HG03342 (cell line): ENCODE measurements at regions not wholly inside any gene's neighbourhood (a gene's known extent, or its start where the extent isn't known, plus 50 kb on each side); places are given as distances from the start of the nearest gene placed in this dataset.

Experiments
- ATAC-seq: cut with Tn5 transposase; IDR thresholded peaks from one replicate; pipeline ENCODE4 v1.9.1; 2021; ENCODE audit warnings: mild to moderate bottlenecking, moderate library complexity; ENCODE audit not compliant: unreplicated experiment

DNA sequence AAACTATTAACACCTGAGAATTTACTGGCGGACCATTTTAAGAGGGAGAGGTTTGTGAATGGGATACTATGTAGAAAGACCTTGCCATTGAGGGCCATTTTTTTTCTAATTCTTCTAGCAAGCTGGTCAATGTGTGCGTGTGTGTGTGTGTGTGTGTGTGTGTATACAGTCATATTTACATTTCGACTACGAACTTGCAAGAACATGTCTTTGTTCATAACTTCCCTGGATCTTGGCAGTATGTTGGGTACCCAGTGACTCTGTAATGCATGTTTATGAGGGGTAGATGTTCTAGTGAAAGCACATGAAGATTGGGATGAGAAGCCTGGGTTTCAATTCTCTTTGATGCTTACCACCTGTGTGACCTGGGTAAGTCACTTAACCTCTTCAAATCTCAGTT lies 133.6 kb downstream of the UBE2E3 start:
- no peak for ATAC-seq

DNA sequence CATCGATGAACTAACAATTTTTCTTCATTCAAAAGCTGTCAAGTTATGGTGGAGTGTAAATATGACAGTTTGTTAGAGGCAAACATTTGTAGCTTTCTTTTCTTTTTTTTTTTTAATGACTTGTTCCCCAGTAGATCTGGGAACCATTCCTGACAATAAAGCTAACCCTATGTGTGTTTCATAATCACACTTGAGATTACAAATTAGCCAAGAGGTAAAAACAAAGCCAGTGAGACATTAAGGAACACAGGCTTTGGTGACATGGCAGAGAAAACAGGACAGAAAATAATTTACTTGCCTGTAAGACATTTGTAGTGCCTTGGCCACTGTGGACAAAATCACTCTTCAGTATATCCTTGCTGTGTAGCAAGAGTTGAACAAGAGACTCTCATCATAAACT lies 135.9 kb downstream of the UBE2E3 start:
- no peak for ATAC-seq

GRCh38 chr2:181117206-181117925 lies 137.0 kb downstream of the UBE2E3 start:
- ATAC-seq, result no peak

DNA sequence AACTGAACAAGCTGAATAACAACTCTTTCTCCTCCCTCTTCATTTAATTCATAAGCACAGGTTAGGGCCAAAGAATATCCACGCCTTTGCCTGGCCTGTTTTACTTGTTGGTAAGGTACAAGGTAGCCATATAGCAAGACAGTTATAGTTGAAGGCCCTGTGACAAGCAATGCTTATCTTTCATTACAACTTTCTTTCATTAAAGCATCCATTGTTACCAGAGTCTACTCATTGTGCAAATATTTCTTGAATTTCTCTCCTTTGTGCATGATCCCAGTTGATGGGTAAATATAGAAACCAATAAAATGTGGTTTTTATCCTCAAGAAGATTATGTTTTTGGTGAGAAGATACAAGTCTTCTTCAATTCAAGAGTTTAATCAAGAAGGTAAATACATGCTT lies 140.2 kb downstream of the UBE2E3 start:
- ATAC-seq, result no peak

- ATAC-seq, result no peak
These were observed 141.6 kb downstream of the UBE2E3 start for GRCh38 chr2:181121996-181122395.

- no peak for ATAC-seq
These were observed 142.2 kb downstream of the UBE2E3 start for GRCh38 chr2:181122601-181123000.

DNA sequence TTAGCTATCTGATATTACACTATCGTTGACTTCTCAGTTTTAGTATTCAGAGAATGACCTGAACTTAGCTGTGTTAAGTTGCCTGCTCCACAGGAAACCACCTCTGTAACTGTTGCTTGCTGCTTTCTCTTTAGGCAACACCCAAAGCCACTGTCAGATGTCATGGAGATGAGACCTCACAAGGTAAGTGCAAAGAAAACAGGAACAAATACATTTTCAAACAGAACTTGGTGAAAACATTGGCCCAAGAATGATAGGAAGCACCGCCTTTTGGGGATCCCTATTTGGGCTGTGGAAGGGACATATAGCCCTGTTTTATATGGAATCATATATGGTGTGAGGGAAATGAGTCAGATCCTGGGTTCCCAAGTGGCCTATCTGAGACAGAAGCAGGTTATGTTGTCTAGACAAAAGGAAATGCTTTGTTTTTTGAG lies 143.4 kb downstream of the UBE2E3 start:
- ATAC-seq, result peak; percentile 98

- ATAC-seq, result no peak
These were observed 144.1 kb downstream of the UBE2E3 start for GRCh38 chr2:181124497-181124896.

GRCh38 chr2:181125359-181125758 lies 145.0 kb downstream of the UBE2E3 start:
- no peak for ATAC-seq

DNA sequence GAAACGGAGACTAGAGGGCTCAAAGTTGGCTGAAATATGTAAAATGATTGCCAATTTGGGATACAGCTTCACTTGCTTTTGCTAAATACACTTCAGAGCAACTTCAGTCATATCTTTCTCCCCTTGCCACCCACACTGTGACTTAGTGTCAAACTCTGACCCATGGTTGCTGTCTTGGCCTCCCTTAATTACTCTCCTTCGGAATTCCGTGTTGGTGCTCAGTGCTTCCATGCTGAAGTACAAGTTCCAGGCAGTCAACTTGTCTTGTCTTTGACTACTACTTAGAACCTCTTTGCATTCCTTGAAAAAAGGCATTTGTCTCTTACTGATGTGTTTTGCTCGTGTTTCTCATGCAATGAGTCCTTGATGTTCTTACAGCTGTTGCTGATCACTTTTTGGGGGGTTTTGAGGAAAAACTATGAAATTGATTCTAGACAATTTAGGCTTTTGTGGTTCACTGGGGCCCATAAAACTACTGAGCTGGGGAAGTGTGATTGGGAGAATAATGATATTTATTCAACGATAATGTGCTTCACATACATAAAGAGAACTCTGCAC lies 146.0 kb downstream of the UBE2E3 start:
- ATAC-seq, result no peak

GRCh38 chr2:181128199-181128598 lies 147.8 kb downstream of the UBE2E3 start:
- peak; percentile 49 for ATAC-seq

DNA sequence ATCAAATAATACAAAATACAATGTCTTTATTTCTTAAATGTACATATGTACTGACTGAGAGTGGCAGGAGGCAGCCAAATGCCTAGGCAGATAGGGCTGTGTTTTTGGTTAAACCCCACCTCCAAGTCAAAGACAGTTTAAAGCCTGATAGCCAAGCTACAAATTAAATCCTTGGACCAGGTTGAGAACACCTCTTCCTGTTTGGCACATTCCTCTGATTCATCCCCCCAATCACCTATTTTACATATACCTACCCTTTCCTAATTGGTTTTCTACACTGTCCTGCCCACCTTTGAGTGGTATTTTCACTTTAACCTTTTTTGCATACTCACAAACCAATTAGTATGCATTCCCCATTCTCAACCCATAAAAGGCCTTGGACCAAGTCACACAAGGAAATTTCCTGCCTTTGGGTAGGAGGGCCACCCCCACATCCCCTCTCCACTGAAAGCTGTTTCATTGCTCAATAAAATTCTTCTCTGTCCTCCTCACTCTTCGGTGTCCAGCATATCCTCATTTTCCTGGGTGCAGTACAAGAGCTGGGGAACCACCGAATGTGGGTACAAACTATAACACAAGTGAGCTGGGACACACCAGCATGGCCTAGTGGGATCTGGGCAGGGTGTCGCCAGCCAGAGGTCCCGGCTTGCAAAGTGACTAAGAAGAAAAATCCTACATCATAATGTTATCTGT lies 149.1 kb downstream of the UBE2E3 start:
- ATAC-seq, result no peak

DNA sequence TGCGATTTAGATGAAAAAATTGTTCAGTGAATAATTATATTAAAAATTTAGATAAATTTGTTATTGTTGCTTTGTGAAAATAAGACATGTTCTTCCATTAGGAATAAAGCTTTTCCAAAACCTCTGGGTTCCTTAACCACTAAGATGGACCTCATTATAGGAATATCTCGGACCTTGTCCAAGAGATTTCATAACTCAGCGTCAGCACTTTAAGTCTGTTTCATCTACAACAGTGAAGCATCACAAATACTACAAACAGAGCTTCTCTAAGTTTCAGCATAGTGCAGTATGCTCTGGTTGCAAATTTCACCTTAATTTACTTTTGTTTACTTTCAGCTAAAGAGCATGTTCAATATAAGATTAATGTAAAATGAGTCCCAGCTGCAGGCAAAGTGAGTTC lies 150.3 kb downstream of the UBE2E3 start:
- ATAC-seq, result no peak

DNA sequence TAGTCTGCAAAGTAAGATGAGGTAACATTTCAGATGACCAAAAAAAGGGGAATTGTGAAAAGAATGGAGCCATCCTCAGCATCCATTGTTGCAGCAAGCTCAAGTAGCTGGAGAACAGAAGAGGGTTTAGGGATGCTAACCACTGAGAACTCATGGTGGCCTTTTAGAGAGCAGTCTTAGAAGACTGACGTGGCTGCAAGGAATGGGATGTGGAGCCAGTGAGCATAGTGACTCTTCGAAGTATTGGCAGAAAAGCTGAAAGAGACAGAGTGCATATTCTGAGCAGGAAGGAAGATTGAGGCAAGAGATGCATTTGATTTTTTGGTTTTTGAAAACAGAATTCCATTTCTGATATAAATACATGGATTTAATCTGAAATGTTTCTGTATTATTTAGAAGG lies 151.2 kb downstream of the UBE2E3 start:
- no peak for ATAC-seq

DNA sequence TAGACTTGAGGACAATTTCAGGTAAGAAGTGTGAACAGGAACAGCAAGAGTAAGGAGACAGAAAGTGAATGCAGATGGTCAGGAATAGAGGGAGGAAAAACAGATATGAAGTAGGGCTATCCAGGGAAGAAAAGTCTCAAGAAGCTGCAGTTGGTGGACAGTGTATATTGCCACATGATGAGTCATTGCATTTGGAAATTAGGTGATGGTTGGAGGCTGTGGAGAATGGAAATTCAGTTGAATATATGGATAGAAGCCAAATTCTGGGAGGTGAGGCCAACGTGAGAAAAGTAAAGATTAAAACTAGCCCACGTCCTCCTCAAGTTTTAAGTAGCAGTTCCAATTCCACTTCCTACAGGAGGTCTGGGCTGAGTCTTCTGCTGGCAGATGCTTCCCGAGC lies 158.4 kb downstream of the UBE2E3 start:
- ATAC-seq, result no peak

DNA sequence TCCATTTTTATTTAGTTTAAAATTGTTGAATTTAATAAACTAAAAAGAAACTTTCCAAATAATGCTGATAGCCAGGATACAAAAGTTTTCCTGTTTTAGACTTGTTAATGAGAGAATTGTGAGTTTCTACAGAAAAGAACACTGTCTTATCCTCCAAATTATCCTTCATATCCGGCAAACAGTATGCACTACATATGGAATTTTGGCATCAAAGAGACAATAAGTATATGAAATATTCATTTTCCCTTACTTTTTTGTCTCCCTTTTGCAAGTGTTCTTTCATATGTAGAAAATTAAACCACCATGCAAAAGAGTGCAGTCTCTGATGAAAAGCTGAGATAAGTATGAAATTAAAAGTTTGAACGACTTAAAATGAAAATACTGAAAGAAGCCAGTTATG lies 159.4 kb downstream of the UBE2E3 start:
- no peak for ATAC-seq

GRCh38 chr2:181140414-181140813 lies 160.0 kb downstream of the UBE2E3 start:
- no peak for ATAC-seq

GRCh38 chr2:181140928-181141327 lies 160.5 kb downstream of the UBE2E3 start:
- ATAC-seq, result no peak

DNA sequence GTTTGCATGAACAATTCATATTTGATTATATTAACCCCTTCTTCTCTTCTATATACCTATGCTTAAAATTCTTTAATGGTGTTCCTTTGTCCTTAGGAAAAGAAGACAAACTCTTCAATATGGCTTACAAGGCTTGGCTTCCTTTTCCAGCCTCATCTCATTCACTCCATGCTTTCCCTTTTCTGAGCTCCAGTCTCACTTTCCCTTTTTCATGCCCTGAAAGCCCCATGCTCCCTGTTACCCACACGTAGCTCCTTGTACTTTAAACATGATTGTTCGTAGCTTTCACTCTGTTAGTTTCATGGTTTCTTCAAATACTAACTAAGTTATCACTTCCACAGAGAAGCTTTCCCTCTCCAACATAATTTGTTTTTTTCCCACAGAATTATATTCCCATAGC lies 161.3 kb downstream of the UBE2E3 start:
- ATAC-seq, result no peak

DNA sequence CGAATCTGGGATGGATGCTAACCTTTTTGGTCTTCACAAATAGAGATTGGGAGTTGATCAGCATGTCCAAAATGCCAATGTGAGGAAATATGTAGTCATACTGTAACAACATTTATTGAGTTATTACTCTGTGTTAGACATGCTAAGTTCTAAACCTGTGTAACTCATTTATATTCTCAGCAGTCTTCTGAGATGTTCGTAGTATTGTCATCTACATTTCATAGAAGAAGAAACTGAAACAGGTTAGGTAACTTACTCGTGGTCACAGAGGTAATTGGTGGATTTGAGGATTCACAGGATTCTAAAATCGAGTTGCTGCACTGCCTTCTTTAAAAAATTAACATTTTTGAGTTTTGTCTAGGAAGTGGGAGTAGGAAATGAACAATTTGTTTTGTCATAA lies 162.1 kb downstream of the UBE2E3 start:
- no peak for ATAC-seq

GRCh38 chr2:181143790-181144300 lies 163.4 kb downstream of the UBE2E3 start:
- no peak for ATAC-seq

DNA sequence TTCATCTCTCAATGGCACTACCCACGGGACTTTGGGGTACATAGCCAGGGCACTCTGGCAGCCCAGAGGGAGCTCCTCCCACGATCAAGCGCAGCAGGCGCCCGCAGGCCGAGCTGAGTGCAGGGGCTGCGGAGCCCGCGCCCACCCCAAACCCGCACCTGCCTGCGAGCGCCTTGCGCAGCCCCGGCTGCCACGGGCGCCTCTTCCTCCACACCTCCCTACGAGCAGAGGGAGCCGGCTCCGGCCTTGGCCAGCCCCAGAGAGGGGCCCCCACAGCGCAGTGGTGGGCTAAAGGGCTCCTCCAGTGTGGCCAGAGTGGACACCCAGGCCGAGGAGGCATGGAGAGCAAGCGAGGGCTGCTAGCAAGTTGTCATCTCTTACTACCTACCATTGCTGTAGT lies 165.2 kb downstream of the UBE2E3 start:
- no peak for ATAC-seq
